ENCODE measurements at regions not wholly inside any gene's neighbourhood (a gene's known extent, or its start where the extent isn't known, plus 50 kb on each side); places are given as distances from the start of the nearest gene placed in this dataset.

DNA sequence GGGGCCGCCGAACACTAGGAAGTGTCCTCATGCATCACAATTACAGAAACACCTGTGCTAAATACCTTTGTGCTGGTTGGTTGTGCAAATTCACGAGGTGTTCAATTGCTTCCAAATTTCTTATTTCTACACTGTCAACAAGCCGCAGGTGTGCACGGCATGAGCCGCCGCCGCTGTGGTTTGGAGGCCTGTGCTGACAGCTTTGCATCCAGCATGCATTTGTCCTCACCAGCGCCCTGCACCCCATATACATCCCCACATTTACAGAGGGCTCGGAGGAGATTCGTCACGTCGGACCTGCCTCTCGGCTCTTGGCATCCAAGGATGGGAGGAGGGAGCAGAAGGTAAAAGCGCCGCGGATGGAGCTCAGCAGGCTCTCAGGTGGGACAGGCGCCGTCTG, 305.3 kb upstream of the MKI67 start:
- Histone ChIP-seq H3F3A (ENCODE audit: control insufficient read depth, insufficient read depth) (no peaks in the 10 kb centered on the region), H3K36me3 (ENCODE audit: control insufficient read depth, low read length) (no peaks in the 10 kb centered on the region), H3K27me3 (ENCODE audit: control insufficient read depth, low read length) (no peaks in the 10 kb centered on the region), H3K9me3 (ENCODE audit: control insufficient read depth, insufficient read depth, low read length) (no peaks in the 10 kb centered on the region), H4K20me1 (ENCODE audit: control insufficient read depth, insufficient read depth, low read depth, low read length) (no peaks in the 10 kb centered on the region), H3K4me3 (ENCODE audit: low read length) (no peak overlapping the region), H3K79me2 (ENCODE audit: control insufficient read depth, low read length) (no peaks in the 10 kb centered on the region), H3K4me1 (ENCODE audit: control insufficient read depth, low read length) (no peaks in the 10 kb centered on the region), H3K27ac (ENCODE audit: low read depth, low read length) (no peak overlapping the region), H3K4me2 (ENCODE audit: low read length) (no peak overlapping the region), H3K9me2 (replicated peaks; ENCODE audit: control insufficient read depth, low read length) (no peaks in the 10 kb centered on the region)
- TF ChIP-seq, protein P1, sequence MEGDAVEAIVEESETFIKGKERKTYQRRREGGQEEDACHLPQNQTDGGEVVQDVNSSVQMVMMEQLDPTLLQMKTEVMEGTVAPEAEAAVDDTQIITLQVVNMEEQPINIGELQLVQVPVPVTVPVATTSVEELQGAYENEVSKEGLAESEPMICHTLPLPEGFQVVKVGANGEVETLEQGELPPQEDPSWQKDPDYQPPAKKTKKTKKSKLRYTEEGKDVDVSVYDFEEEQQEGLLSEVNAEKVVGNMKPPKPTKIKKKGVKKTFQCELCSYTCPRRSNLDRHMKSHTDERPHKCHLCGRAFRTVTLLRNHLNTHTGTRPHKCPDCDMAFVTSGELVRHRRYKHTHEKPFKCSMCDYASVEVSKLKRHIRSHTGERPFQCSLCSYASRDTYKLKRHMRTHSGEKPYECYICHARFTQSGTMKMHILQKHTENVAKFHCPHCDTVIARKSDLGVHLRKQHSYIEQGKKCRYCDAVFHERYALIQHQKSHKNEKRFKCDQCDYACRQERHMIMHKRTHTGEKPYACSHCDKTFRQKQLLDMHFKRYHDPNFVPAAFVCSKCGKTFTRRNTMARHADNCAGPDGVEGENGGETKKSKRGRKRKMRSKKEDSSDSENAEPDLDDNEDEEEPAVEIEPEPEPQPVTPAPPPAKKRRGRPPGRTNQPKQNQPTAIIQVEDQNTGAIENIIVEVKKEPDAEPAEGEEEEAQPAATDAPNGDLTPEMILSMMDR (IDR thresholded peaks at IDR 0.05; ENCODE audit: low read depth, low read length, poor library complexity, severe bottlenecking), result no peak

DNA sequence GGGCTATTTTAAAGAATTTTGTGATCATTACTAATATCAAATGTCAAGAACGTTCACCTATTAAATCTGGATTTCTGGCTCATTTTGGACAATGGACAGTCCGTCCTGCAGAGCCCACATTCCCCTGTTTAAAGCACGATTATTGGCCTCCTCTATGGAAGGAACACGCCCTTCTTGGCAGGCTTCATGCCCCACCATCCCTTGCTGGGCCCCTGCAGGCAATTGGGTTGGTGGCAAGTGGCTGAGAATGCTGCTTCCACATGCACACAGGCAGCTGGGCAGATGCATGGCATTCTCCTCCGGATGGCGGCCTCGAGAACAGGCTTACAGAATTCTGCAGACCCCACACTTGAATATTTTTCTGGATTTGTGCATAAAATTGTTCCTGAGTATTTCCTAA, 305.8 kb upstream of the MKI67 start:
- Histone ChIP-seq H3K79me2 (ENCODE audit: control insufficient read depth, low read length) (no peaks in the 10 kb centered on the region), H3K36me3 (ENCODE audit: control insufficient read depth, low read length) (no peaks in the 10 kb centered on the region), H4K20me1 (ENCODE audit: control insufficient read depth, insufficient read depth, low read depth, low read length) (no peaks in the 10 kb centered on the region), H3K27me3 (ENCODE audit: control insufficient read depth, low read length) (no peaks in the 10 kb centered on the region), H3K4me3 (ENCODE audit: low read length) (no peak overlapping the region), H3F3A (ENCODE audit: control insufficient read depth, insufficient read depth) (no peaks in the 10 kb centered on the region), H3K9me3 (ENCODE audit: control insufficient read depth, insufficient read depth, low read length) (no peaks in the 10 kb centered on the region), H3K4me2 (ENCODE audit: low read length) (no peak overlapping the region), H3K9me2 (replicated peaks; ENCODE audit: control insufficient read depth, low read length) (no peaks in the 10 kb centered on the region), H3K27ac (ENCODE audit: low read depth, low read length) (no peak overlapping the region), H3K4me1 (ENCODE audit: control insufficient read depth, low read length) (no peaks in the 10 kb centered on the region)
- TF ChIP-seq, protein P1 (IDR thresholded peaks at IDR 0.05; ENCODE audit: low read depth, low read length, poor library complexity, severe bottlenecking), result no peak
- no peak for TF ChIP-seq EZH2phosphoT487 (IDR thresholded peaks at IDR 0.05; ENCODE audit: borderline replicate concordance, low read length)

DNA sequence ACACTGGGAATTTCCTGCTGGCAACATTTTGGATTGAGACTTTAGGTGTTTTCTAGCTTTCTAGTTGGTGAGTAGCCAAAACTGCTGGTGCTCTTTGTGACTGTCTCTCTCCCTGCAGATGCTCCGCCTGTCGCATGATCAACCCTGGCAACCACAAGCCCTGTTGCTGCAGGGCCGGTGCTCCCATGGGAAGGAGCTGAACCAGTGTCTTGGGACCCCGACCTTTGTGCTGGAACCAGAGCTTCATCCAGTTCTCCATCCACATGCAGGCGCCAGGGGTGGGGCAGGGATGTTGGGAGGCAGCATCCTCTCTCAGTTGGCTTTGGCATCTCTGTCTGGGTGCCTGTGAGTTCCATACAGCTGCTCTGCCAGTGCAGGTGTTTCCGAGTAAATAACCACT, 306.2 kb upstream of the MKI67 start:
- Histone ChIP-seq H3K9me2 (replicated peaks; ENCODE audit: control insufficient read depth, low read length) (no peaks in the 10 kb centered on the region), H3K79me2 (ENCODE audit: control insufficient read depth, low read length) (no peaks in the 10 kb centered on the region), H3K36me3 (ENCODE audit: control insufficient read depth, low read length) (no peaks in the 10 kb centered on the region), H4K20me1 (ENCODE audit: control insufficient read depth, insufficient read depth, low read depth, low read length) (no peaks in the 10 kb centered on the region), H3K9me3 (ENCODE audit: control insufficient read depth, insufficient read depth, low read length) (no peaks in the 10 kb centered on the region), H3F3A (ENCODE audit: control insufficient read depth, insufficient read depth) (no peaks in the 10 kb centered on the region), H3K27ac (ENCODE audit: low read depth, low read length) (no peak overlapping the region), H3K4me1 (ENCODE audit: control insufficient read depth, low read length) (no peaks in the 10 kb centered on the region), H3K27me3 (ENCODE audit: control insufficient read depth, low read length) (no peaks in the 10 kb centered on the region), H3K4me3 (ENCODE audit: low read length) (no peak overlapping the region), H3K4me2 (ENCODE audit: low read length) (no peak overlapping the region)
- no peak for TF ChIP-seq EZH2phosphoT487 (IDR thresholded peaks at IDR 0.05; ENCODE audit: borderline replicate concordance, low read length)
- TF ChIP-seq, protein P1 (IDR thresholded peaks at IDR 0.05; ENCODE audit: low read depth, low read length, poor library complexity, severe bottlenecking), result no peak

DNA sequence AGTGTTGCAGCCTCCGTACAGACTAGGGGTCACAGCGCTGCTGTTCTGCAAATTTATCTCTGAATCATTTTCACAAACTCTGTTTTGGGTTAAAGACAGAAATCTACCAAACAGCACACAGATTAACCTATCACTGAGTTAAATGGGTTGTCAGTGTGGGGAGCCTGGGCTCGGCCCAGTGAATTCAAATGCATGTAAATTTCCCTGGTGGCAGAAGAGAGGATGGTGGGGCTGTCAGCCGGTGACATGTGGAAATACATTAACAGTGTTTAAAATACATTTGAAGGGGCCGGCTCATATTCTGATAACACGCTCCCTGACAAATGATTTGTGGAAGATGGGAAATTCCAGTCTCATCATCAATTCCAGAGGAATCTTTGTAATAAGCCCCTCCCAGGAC, 309.6 kb upstream of the MKI67 start:
- Histone ChIP-seq H3F3A (ENCODE audit: control insufficient read depth, insufficient read depth) (no peaks in the 10 kb centered on the region), H3K27ac (ENCODE audit: low read depth, low read length) (no peak overlapping the region), H3K79me2 (ENCODE audit: control insufficient read depth, low read length) (no peaks in the 10 kb centered on the region), H3K36me3 (ENCODE audit: control insufficient read depth, low read length) (no peaks in the 10 kb centered on the region), H3K4me1 (ENCODE audit: control insufficient read depth, low read length) (no peaks in the 10 kb centered on the region), H3K4me2 (ENCODE audit: low read length) (no peak overlapping the region), H3K9me3 (ENCODE audit: control insufficient read depth, insufficient read depth, low read length) (no peaks in the 10 kb centered on the region), H3K27me3 (ENCODE audit: control insufficient read depth, low read length) (no peaks in the 10 kb centered on the region), H3K4me3 (ENCODE audit: low read length) (no peak overlapping the region), H3K9me2 (replicated peaks; ENCODE audit: control insufficient read depth, low read length) (no peaks in the 10 kb centered on the region), H4K20me1 (ENCODE audit: control insufficient read depth, insufficient read depth, low read depth, low read length) (no peaks in the 10 kb centered on the region)
- TF ChIP-seq, protein P1 (IDR thresholded peaks at IDR 0.05; ENCODE audit: low read depth, low read length, poor library complexity, severe bottlenecking), result no peak
- TF ChIP-seq EZH2phosphoT487 (IDR thresholded peaks at IDR 0.05; ENCODE audit: borderline replicate concordance, low read length), result no peak

Data from DOHH2 (cell line).